HG03439 (cell line): ENCODE measurements at regions not wholly inside any gene's neighbourhood (a gene's known extent, or its start where the extent isn't known, plus 50 kb on each side); places are given as distances from the start of the nearest gene placed in this dataset.
"Not testable (repeated sequence)": the region's sequence is repeated elsewhere in the genome, so short reads cannot be mapped to it uniquely, and the experiment has no call there.

Source experiments
- ATAC-seq: cut with Tn5 transposase; IDR thresholded peaks from one replicate; pipeline ENCODE4 v1.9.1; 2021; ENCODE audit warnings: mild to moderate bottlenecking, moderate library complexity; ENCODE audit not compliant: unreplicated experiment

DNA sequence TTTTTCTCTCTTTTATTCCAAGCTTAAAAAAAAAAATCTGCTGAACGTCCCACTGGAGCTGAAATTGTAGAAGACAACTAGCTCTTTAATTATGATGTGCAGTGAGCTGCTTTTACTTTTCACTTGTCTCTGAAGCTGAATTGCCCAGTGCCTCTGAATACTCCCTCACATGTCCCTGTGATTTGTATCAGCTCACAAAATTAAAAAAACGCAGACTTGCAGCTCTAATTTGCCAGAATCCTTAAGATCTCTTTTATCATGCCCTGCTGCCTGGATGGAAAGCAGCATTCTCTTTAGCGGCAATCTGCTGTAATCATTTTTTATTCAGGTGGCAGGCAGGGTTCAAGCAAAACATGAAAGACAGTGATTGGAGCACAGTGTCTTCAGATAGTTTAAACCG is 443.8 kb upstream of the SPTLC3 start:
- no peak for ATAC-seq

DNA sequence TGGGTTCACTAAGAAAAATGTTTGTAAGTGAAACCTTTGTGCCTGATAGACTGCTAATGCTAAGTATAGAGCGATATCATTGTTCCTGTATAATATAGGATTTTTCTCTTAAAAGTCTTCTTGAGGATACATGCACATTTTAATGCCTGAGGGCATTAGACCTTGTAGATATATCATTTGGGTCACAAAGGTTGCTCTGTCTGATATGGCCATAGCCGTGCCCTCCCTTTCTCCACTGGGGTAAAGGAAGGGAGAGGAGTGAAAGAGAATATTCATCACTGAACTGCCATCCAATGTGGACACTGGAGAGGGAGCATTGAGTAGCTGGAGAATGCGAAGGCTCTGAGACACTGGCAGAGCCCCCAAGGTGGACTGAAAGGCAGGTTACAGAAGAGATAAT is 442.2 kb upstream of the SPTLC3 start:
- no peak for ATAC-seq

DNA sequence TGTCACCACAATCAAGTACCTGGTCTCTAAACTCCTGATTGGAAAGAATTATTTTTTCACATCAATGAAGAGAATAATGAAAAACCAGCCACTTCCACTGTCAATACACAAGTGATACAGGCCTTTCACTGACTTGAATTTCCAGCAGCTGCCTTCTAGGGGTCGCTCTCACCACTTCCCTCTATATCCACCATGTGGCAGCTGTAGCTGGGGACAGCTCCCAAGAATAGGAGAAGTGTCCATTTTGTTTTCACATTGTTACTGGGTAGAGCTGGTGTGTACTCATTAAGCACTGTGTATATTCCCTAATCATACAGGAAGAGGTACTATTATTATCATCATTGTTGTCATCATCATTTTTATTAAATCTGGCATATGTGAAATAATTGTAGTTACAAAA is 438.4 kb upstream of the SPTLC3 start:
- no peak for ATAC-seq

DNA sequence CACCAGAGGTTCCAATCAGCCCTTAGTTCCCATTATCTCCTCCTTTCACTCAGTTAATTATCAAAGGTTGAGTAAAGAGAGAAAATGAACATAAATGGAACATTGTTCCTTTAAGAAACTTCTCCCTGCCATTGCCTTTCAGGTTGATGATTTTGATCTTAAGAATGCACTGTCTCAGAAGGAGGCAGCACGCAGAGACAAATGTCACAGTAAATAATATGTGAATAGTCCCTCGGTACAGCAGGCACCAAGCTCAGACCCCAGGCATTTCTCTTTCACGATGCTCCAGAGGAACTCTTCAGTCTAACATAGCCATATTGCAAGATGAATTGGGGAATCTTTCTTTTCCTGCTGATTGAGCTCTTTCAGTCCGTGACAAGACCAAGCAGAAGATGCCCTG is 435.3 kb upstream of the SPTLC3 start:
- no peak for ATAC-seq

DNA sequence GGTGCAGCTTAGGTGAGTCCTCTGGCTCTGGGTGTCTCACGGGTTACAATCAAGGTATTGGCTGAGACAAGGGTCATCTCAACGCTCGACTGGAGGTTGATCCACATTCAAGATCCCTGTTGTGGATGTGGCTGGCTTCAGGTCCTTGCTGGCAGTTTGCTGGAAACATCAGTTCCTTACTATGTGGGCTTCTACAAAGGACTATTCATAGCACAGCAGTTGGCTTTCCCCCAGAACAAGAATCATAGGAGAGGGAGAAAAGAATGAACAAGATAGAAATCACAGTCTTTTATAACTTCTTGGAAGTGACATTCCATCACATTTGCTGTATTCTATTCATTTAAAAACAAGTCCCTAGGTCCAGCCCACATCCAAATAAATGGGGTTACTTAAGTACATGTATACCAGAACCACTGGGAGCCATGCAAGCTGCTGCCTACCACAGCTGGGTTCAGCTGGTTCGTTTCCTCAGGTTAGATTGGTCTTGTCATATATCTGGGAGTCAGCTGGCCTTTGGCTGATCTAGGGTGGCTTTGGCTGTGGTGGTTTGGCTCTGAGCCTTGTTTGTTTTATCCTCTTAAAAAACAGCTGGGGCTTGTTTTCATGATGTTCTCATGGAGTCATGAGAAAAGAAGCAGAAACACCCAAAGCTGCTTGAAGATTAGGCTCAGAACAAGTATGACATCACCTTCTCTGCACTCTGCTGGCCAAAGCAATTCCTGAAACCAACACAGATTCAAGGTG is 433.2 kb upstream of the SPTLC3 start:
- ATAC-seq: no peak

DNA sequence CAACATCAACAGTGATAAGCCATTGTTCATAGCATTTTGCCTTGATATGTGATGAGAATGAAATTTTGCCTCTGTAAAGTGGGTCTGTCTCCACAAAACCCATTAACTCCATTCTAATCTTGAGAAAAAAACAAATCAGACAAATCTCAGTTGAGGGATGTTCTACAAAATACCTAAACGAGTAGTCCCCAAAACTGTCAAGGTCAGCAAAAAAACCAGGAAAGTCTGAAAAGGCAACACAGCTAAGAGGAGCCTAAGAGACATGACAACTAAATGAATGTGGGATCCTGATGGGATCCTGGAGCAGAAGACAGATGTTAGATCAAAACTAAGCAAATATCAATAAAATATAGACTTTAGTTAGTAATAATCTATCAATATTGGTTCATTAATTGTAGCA is 431.6 kb upstream of the SPTLC3 start:
- no peak for ATAC-seq

DNA sequence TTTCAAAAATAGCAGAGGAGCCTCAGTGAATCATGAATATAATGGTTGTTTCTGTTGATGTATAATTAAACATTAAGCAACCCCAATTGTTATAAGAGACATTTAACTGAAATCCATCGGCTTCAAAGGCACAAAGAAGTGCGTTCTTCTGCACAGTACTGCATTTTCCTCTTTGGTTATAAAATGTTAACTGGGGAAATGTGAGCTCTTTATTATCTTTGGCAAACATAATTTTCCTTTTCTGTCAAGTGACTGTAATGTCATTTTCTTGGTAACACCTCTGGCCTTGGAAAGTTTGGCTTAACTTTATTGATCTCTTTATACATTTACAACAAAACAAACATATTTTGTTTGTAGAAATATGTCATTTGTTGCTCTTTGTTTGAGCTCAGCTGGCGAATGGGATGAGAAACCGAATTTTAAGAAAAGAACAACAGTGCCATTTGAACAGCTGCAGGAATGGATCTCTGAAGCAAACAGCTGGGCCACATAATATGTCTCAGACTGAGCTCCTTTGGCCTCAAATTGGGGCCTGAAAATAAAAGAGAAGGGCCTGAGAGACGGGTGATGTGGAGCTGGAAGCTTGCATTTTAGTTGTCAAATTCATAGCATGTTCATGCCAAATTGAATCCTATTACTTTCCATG is 427.0 kb upstream of the SPTLC3 start:
- no peak for ATAC-seq

DNA sequence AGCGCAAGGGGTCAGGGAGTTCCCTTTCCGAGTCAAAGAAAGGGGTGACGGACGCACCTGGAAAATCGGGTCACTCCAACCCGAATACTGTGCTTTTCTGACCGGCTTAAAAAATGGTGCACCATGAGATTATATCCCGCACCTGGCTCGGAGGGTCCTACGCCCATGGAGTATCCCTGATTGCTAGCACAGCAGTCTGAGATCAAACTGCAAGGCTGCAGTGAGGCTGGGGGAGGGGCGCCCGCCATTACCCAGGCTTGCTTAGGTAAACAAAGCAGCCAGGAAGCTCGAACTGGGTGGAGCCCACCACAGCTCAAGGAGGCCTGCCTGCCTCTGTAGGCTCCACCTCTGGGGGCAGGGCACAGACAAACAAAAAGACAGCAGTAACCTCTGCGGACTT is 426.1 kb upstream of the SPTLC3 start:
- ATAC-seq: not testable (repeated sequence)

DNA sequence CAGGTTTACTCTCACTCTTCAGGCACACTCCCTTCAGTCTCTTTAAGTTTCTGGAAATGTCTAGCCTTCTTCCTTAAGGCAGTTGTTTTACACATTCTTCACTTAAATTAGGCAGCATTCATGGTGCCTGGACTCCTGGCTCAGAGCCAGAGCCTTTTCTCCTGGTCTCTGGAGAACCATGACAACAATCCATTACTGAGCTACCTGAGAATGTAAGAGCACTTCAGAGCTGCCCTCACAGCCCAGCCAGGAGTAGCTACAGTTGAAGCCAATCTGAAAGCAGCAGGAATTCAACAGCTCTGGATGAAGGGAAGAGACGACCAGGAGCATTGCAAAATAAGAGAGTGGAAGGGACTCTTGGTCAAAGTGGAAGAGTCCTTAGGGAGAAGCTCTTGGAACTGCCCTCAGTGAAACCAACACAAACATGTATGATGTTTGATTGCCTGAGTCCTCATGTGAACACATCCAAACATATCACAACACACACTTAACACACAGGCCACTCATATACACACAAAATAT is 416.8 kb upstream of the SPTLC3 start:
- no peak for ATAC-seq

DNA sequence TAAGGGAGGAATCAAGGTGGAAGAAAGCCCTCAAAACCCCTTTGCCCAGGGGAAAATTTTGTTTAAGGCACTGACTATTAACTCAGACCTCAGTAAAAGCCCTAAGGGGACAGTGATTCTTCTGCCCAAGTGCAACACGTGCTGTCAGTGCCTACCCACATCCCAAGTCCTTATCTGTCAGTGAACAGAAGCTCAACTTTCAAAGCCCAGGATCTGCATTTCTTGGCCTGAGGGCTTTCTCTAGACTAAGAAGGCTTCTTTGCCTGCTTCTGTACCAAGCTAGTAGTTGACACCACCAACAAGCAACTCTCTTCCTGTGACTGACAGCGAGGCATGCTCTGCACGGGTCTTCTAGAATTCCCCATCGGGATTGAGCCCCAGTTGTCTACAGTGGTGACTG is 416.0 kb upstream of the SPTLC3 start:
- ATAC-seq: no peak

DNA sequence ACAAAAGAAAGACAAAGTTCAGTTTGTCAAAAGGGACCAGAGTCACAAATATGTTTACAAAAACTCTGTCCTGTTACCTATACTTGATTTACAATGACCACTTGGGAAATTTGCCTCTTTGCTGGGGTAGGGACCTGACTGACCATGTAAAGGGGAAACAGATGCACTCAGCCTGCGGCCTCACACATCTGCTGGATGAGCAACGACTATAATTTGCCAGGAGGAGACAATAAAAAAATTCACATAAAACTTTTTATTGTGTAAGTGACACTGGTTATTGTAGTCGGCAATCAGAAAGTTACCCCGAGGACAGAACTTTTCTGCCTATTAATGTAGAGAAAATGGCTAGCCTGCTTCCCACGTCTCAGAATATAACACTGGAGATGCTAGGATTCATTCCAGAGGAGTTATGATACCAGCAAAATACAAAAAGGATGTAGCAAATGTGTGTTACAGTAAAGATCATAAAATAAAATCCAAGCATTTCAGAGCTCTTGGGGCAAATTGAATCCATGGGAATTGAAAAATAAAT is 415.4 kb upstream of the SPTLC3 start:
- no peak for ATAC-seq

DNA sequence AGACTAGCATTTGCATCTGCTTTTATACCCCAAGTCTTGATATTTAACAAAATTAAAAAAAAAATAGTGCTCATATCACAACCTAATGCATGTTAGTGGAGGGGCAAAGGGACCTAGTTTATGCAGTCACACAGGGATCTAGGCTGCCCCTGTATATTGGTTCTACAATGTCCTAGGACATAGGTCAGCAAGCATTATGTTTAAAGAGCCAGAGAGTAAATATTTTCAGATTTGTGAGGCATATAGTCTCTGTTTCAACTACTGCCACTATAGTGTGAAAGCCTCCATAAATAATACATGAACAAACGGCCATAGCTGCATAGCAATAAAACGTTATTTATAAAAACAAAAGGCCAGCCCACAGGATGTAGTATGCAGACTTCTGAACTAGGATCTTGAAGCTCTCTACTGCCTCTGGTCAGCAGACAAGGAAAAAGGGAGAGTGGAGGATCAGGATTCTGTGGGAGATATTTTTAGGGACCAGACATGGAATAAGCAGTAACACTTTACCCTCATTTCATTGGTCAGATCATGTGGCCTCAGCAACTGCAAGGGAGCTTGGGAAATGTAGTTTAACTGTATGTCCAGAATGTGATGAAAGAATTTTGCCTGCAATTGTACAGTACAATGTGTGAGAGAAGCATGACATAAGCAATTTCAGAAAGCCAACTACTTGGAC is 414.2 kb upstream of the SPTLC3 start:
- ATAC-seq: no peak

DNA sequence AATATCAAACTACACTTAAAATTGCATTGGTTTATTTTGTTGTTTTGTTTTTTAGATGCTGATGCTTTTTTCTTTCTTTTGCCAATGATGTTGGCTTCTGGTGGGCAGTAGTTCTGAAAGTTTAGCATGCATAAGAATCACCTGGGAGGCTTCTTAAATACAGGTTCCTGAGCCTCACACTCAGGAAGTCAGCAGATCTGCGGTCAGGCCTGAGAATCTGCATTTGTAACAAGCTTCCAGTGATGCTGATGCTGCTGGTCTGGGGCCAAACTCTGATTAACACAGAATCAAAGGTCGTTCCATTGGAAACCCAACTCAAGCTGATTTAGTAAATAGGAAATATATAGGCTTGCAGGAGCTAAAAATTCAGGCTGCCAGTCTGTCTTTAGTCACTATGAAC is 412.9 kb upstream of the SPTLC3 start:
- ATAC-seq: no peak

DNA sequence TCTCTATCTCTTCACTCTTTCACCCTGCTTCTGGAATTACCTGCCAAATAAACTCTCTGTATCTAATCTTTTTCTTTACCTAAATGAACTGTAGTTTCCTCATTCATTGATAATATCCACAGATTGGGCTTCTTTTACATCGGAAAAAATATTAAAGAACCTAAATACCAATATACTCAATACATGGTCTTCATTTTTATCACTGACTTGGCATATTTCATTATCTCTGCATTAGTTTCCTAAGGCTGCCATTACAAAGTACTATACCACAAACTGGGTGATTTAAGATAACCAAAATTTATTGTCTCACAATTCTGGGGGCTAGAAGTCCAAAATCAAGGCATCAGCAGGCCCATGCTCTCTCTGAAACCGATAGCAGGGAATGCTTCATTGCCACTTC is 411.9 kb upstream of the SPTLC3 start:
- ATAC-seq: no peak

DNA sequence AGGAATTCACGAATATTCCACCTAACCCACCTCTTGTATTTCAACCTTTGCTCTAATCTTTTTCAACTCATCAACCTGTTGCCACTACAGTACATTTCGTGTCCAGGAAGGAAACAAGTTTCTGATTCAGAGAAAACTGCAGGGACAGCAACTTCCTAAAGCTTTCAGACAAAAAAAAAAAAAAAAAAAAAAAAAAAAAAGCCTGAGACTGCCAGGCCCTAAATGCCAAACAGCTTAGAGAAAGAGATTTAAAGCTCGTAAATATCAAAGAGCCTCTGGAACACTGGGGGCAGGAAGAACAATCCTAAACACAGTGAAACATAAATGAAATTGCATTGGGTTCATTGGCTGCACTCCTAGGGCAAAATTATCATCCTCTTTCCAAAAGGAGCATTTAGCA is 411.2 kb upstream of the SPTLC3 start:
- ATAC-seq: no peak

DNA sequence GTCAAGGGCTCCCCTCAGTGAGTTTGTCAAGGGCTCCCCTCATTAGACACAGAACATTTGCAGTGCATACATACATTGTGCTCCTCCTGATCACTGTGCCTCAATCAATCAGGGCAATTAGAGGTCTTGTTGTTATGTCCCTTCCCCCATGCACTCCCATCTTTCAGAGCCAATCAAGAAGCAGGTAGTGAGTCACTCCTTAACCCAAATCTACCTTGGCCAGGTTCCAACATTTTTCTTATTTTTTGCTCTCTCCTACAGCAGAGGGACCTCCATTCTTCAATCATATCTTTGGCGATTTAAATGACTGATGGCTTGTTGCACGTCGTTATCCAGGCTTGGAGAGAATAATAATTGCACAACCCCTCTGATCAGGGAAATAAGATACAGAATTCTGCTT is 409.9 kb upstream of the SPTLC3 start:
- no peak for ATAC-seq

DNA sequence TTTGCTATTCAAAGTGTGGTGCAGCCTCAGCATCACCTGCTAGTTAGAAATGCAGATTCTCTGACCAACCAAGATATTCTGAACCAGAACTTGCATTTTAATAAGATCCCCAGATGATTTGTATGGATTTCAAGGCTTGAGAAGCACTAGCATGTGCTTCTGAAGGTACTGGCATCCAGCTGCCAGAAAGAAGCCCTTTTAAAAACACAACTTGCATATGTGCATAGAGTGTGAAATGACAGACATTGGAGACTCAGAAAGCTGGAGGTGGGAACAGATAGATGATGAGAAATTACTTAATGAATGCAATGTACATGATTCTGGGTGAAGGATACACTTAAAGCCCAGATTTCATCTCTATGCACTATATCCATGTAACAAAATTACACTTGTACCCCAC is 409.3 kb upstream of the SPTLC3 start:
- ATAC-seq: no peak

DNA sequence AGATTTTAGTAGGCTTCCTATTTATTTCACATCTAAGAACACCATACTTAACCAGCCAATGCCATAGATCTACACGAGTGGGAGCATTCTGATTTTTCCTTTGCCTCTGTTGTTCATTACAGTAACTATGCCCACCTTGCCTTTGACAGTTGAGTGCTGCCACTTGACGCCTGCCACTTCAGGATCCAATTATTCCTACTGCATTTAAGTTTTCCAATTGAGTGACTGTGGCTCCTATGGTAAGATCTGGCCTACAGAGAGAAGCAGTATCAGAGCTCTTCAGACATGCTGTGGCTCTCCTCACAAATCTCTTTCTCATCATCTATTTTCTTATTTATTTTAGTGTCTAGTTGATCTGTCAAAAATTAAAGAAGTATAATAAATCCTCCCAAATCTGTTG is 403.0 kb upstream of the SPTLC3 start:
- no peak for ATAC-seq

DNA sequence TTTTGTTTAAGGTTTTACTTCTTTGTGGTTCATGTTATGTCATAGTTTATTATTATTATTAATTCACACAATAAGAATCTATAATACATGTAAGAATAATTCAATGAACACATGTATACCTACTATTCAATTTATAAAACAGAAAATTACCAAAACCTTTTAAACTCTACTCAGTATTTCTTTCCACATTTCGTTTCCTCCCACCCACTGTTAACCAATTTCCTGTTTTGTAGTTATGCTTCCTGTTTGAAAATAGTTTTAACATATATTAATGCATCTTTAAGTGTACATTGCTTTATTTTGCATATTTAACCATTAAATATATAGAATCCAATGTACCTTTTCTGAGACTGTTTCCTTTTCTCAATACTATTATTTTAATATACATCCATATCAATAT is 397.9 kb upstream of the SPTLC3 start:
- no peak for ATAC-seq

DNA sequence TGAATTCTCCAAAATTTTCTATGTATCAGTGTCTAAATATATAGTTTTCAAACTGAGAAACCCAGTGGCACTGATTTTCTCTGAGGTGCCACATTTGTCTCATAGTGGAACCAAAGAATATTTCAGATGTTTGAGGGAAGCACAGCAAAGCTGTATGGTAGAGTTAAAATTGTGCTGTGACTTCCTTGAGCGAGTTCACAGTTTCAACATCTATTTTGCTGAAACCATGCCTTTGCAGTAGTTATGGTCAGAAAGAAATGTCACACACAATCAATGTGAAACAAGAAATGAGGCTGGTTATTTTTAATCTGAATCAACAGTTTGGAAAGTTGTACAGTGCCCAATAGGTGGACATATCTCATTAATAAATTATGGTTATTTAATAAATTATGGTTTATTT is 394.0 kb upstream of the SPTLC3 start:
- no peak for ATAC-seq

DNA sequence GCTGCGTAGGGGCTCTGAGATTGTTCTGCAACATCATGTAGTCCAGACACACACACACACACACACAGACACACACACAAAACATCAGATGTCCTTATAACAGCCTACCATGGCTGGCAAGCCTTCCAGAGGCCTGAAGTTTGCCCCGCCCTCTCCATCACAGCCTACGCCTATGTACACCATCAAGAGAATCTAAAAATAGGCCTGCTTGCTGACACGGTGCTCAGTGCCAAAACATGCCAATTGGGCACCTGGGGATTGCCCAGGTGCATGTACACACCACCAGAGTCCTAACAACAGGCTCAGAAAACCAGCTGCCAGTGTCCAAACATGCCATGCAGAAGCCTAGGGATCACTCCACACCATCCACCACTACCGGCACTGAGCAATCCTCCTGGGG is 391.7 kb upstream of the SPTLC3 start:
- ATAC-seq: no peak

DNA sequence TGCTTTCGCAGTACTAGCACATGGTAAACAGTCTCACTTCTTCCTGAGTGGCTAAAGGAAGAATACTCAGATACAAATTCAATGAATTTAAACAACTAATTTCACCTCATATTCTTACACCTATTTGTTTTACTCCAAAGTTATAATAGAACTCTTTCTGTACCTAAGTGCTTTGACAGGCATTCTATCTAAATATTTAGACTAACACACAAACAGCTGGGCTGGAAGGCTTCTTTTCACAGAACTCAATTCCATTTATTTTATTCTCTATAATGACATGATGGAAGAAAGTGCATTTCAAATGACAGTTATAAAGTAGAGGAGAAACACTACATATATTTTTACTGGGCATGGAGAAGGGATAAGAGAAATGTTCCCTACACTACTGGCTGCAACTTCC is 384.9 kb upstream of the SPTLC3 start:
- ATAC-seq: no peak
